ENCODE measurements at regions not wholly inside any gene's neighbourhood (a gene's known extent, or its start where the extent isn't known, plus 50 kb on each side); places are given as distances from the start of the nearest gene placed in this dataset.

DNA sequence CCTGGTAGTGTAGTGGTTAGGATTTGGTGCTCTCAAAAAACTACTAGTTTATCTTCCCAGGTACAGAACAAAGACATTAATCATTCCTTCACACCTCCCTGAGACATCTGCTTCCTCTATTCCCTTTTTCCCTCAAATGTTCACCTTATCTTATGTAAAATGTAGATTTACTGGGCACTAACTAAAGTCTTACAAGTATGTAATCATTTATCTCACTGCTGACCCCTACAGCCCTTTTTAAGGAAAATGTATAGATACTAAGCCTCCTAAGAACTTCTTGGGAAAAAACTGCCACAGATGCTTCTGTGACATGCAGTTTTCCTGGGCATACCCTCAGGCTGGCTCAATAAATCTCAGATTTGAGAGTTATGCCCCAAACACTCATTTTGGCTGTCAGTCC, 50.8 kb upstream of the NEK7 start:
- DNase-seq (ENCODE audit: low read depth in 1 of 2, low spot score in 1 of 2) = no peak
